Ishikawa (cell line): ENCODE measurements at regions not wholly inside any gene's neighbourhood (a gene's known extent, or its start where the extent isn't known, plus 50 kb on each side); places are given as distances from the start of the nearest gene placed in this dataset.

Source experiments
- CEBPB ChIP-seq: IDR thresholded peaks from 2 replicates; pipeline ENCODE4 v1.6.1; 2012
- CREB1 ChIP-seq: IDR thresholded peaks from 2 replicates; pipeline ENCODE4 v1.6.1; 2012; ENCODE audit warnings: low read depth
- EGR1 ChIP-seq: IDR thresholded peaks from 2 replicates; pipeline ENCODE4 v1.6.1; 2012
- EP300 ChIP-seq: IDR thresholded peaks from 2 replicates; pipeline ENCODE4 v1.6.1; 2012; ENCODE audit warnings: borderline replicate concordance
- FOXM1 ChIP-seq: IDR thresholded peaks from 2 replicates; pipeline ENCODE4 v1.6.1; 2012; ENCODE audit warnings: low read depth, borderline replicate concordance
- MAX ChIP-seq: IDR thresholded peaks from 2 replicates; pipeline ENCODE4 v1.6.1; 2012
- NFIC ChIP-seq: IDR thresholded peaks from 2 replicates; pipeline ENCODE4 v1.6.1; 2012
- RAD21 ChIP-seq: IDR thresholded peaks from 2 replicates; pipeline ENCODE4 v1.6.1; 2012; ENCODE audit warnings: low read depth
- REST ChIP-seq: IDR thresholded peaks from 2 replicates; pipeline ENCODE4 v1.6.1; 2012; ENCODE audit warnings: low read depth, mild to moderate bottlenecking
- TCF12 ChIP-seq: IDR thresholded peaks from 2 replicates; pipeline ENCODE4 v1.6.1; 2012; ENCODE audit warnings: low read depth
- USF1 ChIP-seq: IDR thresholded peaks from 2 replicates; pipeline ENCODE4 v1.6.1; 2012
- YY1 ChIP-seq: IDR thresholded peaks from 2 replicates; pipeline ENCODE4 v1.6.1; 2012; ENCODE audit warnings: low read depth

GRCh38 chr17:73971127-73971526 is 232.4 kb upstream of the RPL38 start:
- TF ChIP-seq RAD21 (no peak), CEBPB (no peak), YY1 (no peak), CREB1 (no peak), REST (no peak), FOXM1 (no peak), TCF12 (no peak), NFIC (no peak), USF1 (no peak), EGR1 (no peak), EP300 (no peak), MAX (no peak)
